ENCODE measurements at regions not wholly inside any gene's neighbourhood (a gene's known extent, or its start where the extent isn't known, plus 50 kb on each side); places are given as distances from the start of the nearest gene placed in this dataset.

- TF ChIP-seq PRDM15 (CRISPR knock-in tag; IDR thresholded peaks at IDR 0.05) (no peak), CTCF (IDR thresholded peaks at IDR 0.05 in 2 of 3, conservative IDR thresholded peaks at IDR 0.05 in 1 of 3; ENCODE audit: control insufficient read depth in 2 of 3, extremely low read depth in 1 of 3, insufficient read depth in 1 of 3, low read depth in 3 of 3, low read length in 3 of 3) (no peak), REST (IDR thresholded peaks at IDR 0.05; ENCODE audit: low read depth, low read length) (no peak), ZBED1 (IDR thresholded peaks at IDR 0.05; ENCODE audit: borderline replicate concordance) (no peak), KAT2A (conservative IDR thresholded peaks at IDR 0.05; ENCODE audit: control insufficient read depth, low read depth, low read length) (no peak), MEF2B (IDR thresholded peaks at IDR 0.05; ENCODE audit: partially characterized antibody, poor library complexity, severe bottlenecking) (no peak), YY1 (IDR thresholded peaks at IDR 0.05; ENCODE audit: low read depth, low read length) (no peak), RCOR1 (conservative IDR thresholded peaks at IDR 0.05; ENCODE audit: low read depth, low read length) (no peak), GABPA (IDR thresholded peaks at IDR 0.05; ENCODE audit: low read depth) (no peak), RFX5 (IDR thresholded peaks at IDR 0.05; ENCODE audit: low read depth, low read length) (no peak)
These were observed 280.1 kb downstream of the NR2F1-AS1 start (continued) for GRCh38 chr5:93300945-93301344.

Measured in GM12878 (cell line).